Ishikawa (cell line): ENCODE measurements at regions not wholly inside any gene's neighbourhood (a gene's known extent, or its start where the extent isn't known, plus 50 kb on each side); places are given as distances from the start of the nearest gene placed in this dataset.

Experiments used
- CEBPB ChIP-seq: IDR thresholded peaks from 2 replicates; pipeline ENCODE4 v1.6.1; 2012
- CREB1 ChIP-seq: IDR thresholded peaks from 2 replicates; pipeline ENCODE4 v1.6.1; 2012; ENCODE audit warnings: low read depth
- EGR1 ChIP-seq: IDR thresholded peaks from 2 replicates; pipeline ENCODE4 v1.6.1; 2012
- EP300 ChIP-seq: IDR thresholded peaks from 2 replicates; pipeline ENCODE4 v1.6.1; 2012; ENCODE audit warnings: borderline replicate concordance
- FOXM1 ChIP-seq: IDR thresholded peaks from 2 replicates; pipeline ENCODE4 v1.6.1; 2012; ENCODE audit warnings: low read depth, borderline replicate concordance
- MAX ChIP-seq: IDR thresholded peaks from 2 replicates; pipeline ENCODE4 v1.6.1; 2012
- NFIC ChIP-seq: IDR thresholded peaks from 2 replicates; pipeline ENCODE4 v1.6.1; 2012
- RAD21 ChIP-seq: IDR thresholded peaks from 2 replicates; pipeline ENCODE4 v1.6.1; 2012; ENCODE audit warnings: low read depth
- REST ChIP-seq: IDR thresholded peaks from 2 replicates; pipeline ENCODE4 v1.6.1; 2012; ENCODE audit warnings: low read depth, mild to moderate bottlenecking
- TAF1 ChIP-seq: IDR thresholded peaks from 2 replicates; pipeline ENCODE4 v1.6.1; 2012; ENCODE audit warnings: low read depth, mild to moderate bottlenecking
- TCF12 ChIP-seq: IDR thresholded peaks from 2 replicates; pipeline ENCODE4 v1.6.1; 2012; ENCODE audit warnings: low read depth
- TEAD4 ChIP-seq: IDR thresholded peaks from 2 replicates; pipeline ENCODE4 v1.6.1; 2012
- USF1 ChIP-seq: IDR thresholded peaks from 2 replicates; pipeline ENCODE4 v1.6.1; 2012
- YY1 ChIP-seq: IDR thresholded peaks from 2 replicates; pipeline ENCODE4 v1.6.1; 2012; ENCODE audit warnings: low read depth
- ZBTB7A ChIP-seq: IDR thresholded peaks from 2 replicates; pipeline ENCODE4 v1.6.1; 2012; ENCODE audit warnings: low read depth

GRCh38 chr15:29324746-29325145, 55.1 kb upstream of the NSMCE3 start:
- no peak for TF ChIP-seq EGR1
- TF ChIP-seq FOXM1 = no peak
- no peak for TF ChIP-seq TAF1
- TF ChIP-seq CEBPB = no peak
- no peak for TF ChIP-seq RAD21
- TF ChIP-seq USF1 = no peak

GRCh38 chr15:29323557-29323956, 53.9 kb upstream of the NSMCE3 start:
- no peak for TF ChIP-seq CEBPB
- TF ChIP-seq TAF1 = no peak
- TF ChIP-seq TCF12 = no peak
- TF ChIP-seq USF1 = no peak
- TF ChIP-seq MAX = no peak
- no peak for TF ChIP-seq FOXM1
- no peak for TF ChIP-seq EGR1
- no peak for TF ChIP-seq YY1
- TF ChIP-seq EP300 = no peak
- TF ChIP-seq ZBTB7A = no peak
- TF ChIP-seq TEAD4 = no peak
- no peak for TF ChIP-seq REST
- no peak for TF ChIP-seq CREB1
- TF ChIP-seq RAD21 = no peak
- TF ChIP-seq NFIC = no peak

GRCh38 chr15:29322415-29322814, 52.8 kb upstream of the NSMCE3 start:
- TF ChIP-seq ZBTB7A (no peak), RAD21 (no peak), YY1 (no peak), EP300 (no peak), TAF1 (no peak), CEBPB (no peak), TEAD4 (no peak), MAX (no peak), REST (no peak), TCF12 (no peak), NFIC (no peak), USF1 (no peak)

- no peak for TF ChIP-seq RAD21
- no peak for TF ChIP-seq CREB1
- no peak for TF ChIP-seq FOXM1
- no peak for TF ChIP-seq ZBTB7A
- no peak for TF ChIP-seq MAX
- TF ChIP-seq NFIC = no peak
- TF ChIP-seq EP300 = no peak
- TF ChIP-seq CEBPB = no peak
- TF ChIP-seq EGR1 = no peak
- TF ChIP-seq USF1 = no peak
- TF ChIP-seq REST = no peak
- TF ChIP-seq TEAD4 = no peak
- no peak for TF ChIP-seq TCF12
- no peak for TF ChIP-seq YY1
- no peak for TF ChIP-seq TAF1
Measured at GRCh38 chr15:29320420-29320819, 50.8 kb upstream of the NSMCE3 start.
